ENCODE measurements at regions not wholly inside any gene's neighbourhood (a gene's known extent, or its start where the extent isn't known, plus 50 kb on each side); places are given as distances from the start of the nearest gene placed in this dataset.
"Not testable (repeated sequence)": the region's sequence is repeated elsewhere in the genome, so short reads cannot be mapped to it uniquely, and the experiment has no call there.

GRCh38 chr9:106479679-106480078 lies 383.3 kb upstream of the ZNF462 start:
- no peaks in the 10 kb centered on the region for H3K9me3 ChIP-seq
- no peaks in the 10 kb centered on the region for H3K27me3 ChIP-seq (replicated peaks; ENCODE audit: insufficient read depth)
- TF ChIP-seq CTCF (IDR thresholded peaks at IDR 0.05): no peak
- no peaks in the 10 kb centered on the region for H3K36me3 ChIP-seq
- DNase-seq (ENCODE audit: low spot score) (no peak), ATAC-seq (ENCODE audit: insufficient number of reproducible peaks, low FRiP score, low read depth) (no peak)
- H3K4me1 ChIP-seq (ENCODE audit: control insufficient read depth in 1 of 2, low read depth in 2 of 2): peaks cover 0 to 2% of the 10 kb centered on the region in 2 donors
- H3K4me3 ChIP-seq: no peak overlapping the region
- H3K27ac ChIP-seq: no peak overlapping the region

GRCh38 chr9:106481013-106481609 lies 381.9 kb upstream of the ZNF462 start:
- Histone ChIP-seq H3K27me3 (replicated peaks; ENCODE audit: insufficient read depth) (no peaks in the 10 kb centered on the region), H3K9me3 (no peaks in the 10 kb centered on the region), H3K27ac (no peak overlapping the region), H3K4me1 (ENCODE audit: control insufficient read depth in 1 of 2, low read depth in 2 of 2) (peaks cover 0 to 2% of the 10 kb centered on the region in 2 donors), H3K36me3 (no peaks in the 10 kb centered on the region), H3K4me3 (no peak overlapping the region)
- DNase-seq (ENCODE audit: low spot score) (no peak), ATAC-seq (ENCODE audit: insufficient number of reproducible peaks, low FRiP score, low read depth) (no peak)
- no peak for TF ChIP-seq CTCF (IDR thresholded peaks at IDR 0.05)

- H3K4me1 ChIP-seq (ENCODE audit: control insufficient read depth in 1 of 2, low read depth in 2 of 2): peaks cover 0 to 2% of the 10 kb centered on the region in 2 donors
- DNase-seq (ENCODE audit: low spot score) (no peak), ATAC-seq (ENCODE audit: insufficient number of reproducible peaks, low FRiP score, low read depth) (no peak)
- H3K27me3 ChIP-seq (replicated peaks; ENCODE audit: insufficient read depth): no peaks in the 10 kb centered on the region
- H3K9me3 ChIP-seq: no peaks in the 10 kb centered on the region
- H3K27ac ChIP-seq: no peak overlapping the region
- H3K4me3 ChIP-seq: no peak overlapping the region
- H3K36me3 ChIP-seq: no peaks in the 10 kb centered on the region
- TF ChIP-seq CTCF (IDR thresholded peaks at IDR 0.05): no peak
These were observed 380.2 kb upstream of the ZNF462 start for GRCh38 chr9:106482733-106483132.

- H3K27ac ChIP-seq: no peak overlapping the region
- no peak for TF ChIP-seq CTCF (IDR thresholded peaks at IDR 0.05)
- H3K4me3 ChIP-seq: no peak overlapping the region
- no peaks in the 10 kb centered on the region for H3K9me3 ChIP-seq
- ATAC-seq (ENCODE audit: insufficient number of reproducible peaks, low FRiP score, low read depth): no peak
- H3K27me3 ChIP-seq (replicated peaks; ENCODE audit: insufficient read depth): no peaks in the 10 kb centered on the region
- no peaks in the 10 kb centered on the region for H3K4me1 ChIP-seq (ENCODE audit: control insufficient read depth in 1 of 2, low read depth in 2 of 2)
- no peaks in the 10 kb centered on the region for H3K36me3 ChIP-seq
- DNase-seq (ENCODE audit: low spot score): no peak
These were observed 376.3 kb upstream of the ZNF462 start for GRCh38 chr9:106486685-106487084.

GRCh38 chr9:106487266-106487665 lies 375.7 kb upstream of the ZNF462 start:
- no peaks in the 10 kb centered on the region for H3K4me1 ChIP-seq (ENCODE audit: control insufficient read depth in 1 of 2, low read depth in 2 of 2)
- H3K36me3 ChIP-seq: no peaks in the 10 kb centered on the region
- DNase-seq (ENCODE audit: low spot score): no peak
- no peak overlapping the region for H3K4me3 ChIP-seq
- H3K27me3 ChIP-seq (replicated peaks; ENCODE audit: insufficient read depth): no peaks in the 10 kb centered on the region
- H3K9me3 ChIP-seq: no peaks in the 10 kb centered on the region
- no peak for TF ChIP-seq CTCF (IDR thresholded peaks at IDR 0.05)
- H3K27ac ChIP-seq: no peak overlapping the region
- no peak for ATAC-seq (ENCODE audit: insufficient number of reproducible peaks, low FRiP score, low read depth)

- not testable (repeated sequence) for H3K27ac ChIP-seq; H3K4me1 ChIP-seq (ENCODE audit: control insufficient read depth in 1 of 2, low read depth in 2 of 2); H3K27me3 ChIP-seq (replicated peaks; ENCODE audit: insufficient read depth); H3K4me3 ChIP-seq; H3K36me3 ChIP-seq; DNase-seq (ENCODE audit: low spot score); ATAC-seq (ENCODE audit: insufficient number of reproducible peaks, low FRiP score, low read depth); H3K9me3 ChIP-seq
These were observed 370.8 kb upstream of the ZNF462 start for GRCh38 chr9:106492126-106492525.
